B cell (primary cell): ENCODE measurements at regions not wholly inside any gene's neighbourhood (a gene's known extent, or its start where the extent isn't known, plus 50 kb on each side); places are given as distances from the start of the nearest gene placed in this dataset.

Experiments
- EZH2 ChIP-seq: IDR thresholded peaks from 2 replicates; pipeline ENCODE4 v1.6.1; 2012; ENCODE audit warnings: borderline replicate concordance, low read depth, mild to moderate bottlenecking, moderate library complexity, low read length; ENCODE audit not compliant: insufficient read depth, poor library complexity, severe bottlenecking
- TF ChIP-seq, protein P1 (sequence below): fragments of 200-600 bp; IDR thresholded peaks from one replicate; pipeline ENCODE4 v1.8.0; 2022; ENCODE audit warnings: antibody characterized with exemption, mild to moderate bottlenecking

DNA sequence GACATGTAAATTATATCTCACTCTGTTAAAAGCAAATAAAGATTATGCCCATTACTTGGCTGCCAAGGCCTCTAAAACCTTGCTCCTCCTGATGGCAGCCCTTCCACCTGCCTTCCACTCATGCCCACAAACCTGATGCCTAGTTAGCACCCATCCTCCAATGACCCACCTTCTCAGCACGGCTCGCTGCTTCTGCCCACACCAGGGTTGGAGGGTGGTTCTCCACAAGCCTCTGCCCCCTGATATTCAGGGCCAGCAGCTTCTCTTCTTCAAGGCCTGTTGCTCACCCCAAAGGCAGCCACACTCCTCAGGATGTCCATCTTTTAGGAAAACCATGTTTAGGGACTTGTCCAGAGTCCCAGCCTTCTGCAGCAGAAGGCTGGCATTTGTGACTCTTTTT, 263.4 kb upstream of the TLE3 start:
- TF ChIP-seq, protein P1, sequence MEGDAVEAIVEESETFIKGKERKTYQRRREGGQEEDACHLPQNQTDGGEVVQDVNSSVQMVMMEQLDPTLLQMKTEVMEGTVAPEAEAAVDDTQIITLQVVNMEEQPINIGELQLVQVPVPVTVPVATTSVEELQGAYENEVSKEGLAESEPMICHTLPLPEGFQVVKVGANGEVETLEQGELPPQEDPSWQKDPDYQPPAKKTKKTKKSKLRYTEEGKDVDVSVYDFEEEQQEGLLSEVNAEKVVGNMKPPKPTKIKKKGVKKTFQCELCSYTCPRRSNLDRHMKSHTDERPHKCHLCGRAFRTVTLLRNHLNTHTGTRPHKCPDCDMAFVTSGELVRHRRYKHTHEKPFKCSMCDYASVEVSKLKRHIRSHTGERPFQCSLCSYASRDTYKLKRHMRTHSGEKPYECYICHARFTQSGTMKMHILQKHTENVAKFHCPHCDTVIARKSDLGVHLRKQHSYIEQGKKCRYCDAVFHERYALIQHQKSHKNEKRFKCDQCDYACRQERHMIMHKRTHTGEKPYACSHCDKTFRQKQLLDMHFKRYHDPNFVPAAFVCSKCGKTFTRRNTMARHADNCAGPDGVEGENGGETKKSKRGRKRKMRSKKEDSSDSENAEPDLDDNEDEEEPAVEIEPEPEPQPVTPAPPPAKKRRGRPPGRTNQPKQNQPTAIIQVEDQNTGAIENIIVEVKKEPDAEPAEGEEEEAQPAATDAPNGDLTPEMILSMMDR = no peak
- no peak for TF ChIP-seq EZH2
